ENCODE measurements at regions not wholly inside any gene's neighbourhood (a gene's known extent, or its start where the extent isn't known, plus 50 kb on each side); places are given as distances from the start of the nearest gene placed in this dataset.

DNA sequence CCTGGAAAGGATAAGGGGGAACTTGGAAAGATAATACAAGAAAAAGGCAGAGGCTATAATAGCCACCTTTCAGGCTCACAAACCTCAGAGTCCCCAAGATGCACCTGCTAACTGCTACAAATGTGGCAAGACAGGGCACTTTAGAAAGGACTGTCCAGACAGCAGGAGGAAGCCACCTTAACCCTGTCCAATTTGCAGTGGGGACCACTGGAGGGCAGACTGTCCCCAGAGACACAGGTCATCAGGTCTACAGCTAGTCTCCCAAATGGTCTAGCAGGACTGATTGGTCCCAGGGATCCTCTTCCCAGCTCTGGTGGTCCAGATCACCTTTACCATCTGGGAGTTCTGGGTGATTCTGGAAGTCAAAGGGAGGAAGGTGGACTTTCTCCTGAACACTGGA, 882.5 kb upstream of the GBE1 start:
- TF ChIP-seq, protein P1, sequence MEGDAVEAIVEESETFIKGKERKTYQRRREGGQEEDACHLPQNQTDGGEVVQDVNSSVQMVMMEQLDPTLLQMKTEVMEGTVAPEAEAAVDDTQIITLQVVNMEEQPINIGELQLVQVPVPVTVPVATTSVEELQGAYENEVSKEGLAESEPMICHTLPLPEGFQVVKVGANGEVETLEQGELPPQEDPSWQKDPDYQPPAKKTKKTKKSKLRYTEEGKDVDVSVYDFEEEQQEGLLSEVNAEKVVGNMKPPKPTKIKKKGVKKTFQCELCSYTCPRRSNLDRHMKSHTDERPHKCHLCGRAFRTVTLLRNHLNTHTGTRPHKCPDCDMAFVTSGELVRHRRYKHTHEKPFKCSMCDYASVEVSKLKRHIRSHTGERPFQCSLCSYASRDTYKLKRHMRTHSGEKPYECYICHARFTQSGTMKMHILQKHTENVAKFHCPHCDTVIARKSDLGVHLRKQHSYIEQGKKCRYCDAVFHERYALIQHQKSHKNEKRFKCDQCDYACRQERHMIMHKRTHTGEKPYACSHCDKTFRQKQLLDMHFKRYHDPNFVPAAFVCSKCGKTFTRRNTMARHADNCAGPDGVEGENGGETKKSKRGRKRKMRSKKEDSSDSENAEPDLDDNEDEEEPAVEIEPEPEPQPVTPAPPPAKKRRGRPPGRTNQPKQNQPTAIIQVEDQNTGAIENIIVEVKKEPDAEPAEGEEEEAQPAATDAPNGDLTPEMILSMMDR (IDR thresholded peaks at IDR 0.05): peak in 1 of 3 experiments; percentile 10
- no peak for TF ChIP-seq POLR2A (IDR thresholded peaks at IDR 0.05)

Data from testis (tissue), 2 donors.